Caco-2 (cell line): ENCODE measurements at regions not wholly inside any gene's neighbourhood (a gene's known extent, or its start where the extent isn't known, plus 50 kb on each side); places are given as distances from the start of the nearest gene placed in this dataset.

ENCODE experiments used
- BruUV-seq: library from RNA; stranded (reverse); fragments of 400-500 nt; replicated peaks from 2 replicates; lab custom pipeline; 2021; lab: Mats Ljungman, UMichigan
- CTCF ChIA-PET: fragments of 300-600 bp; sonication (Branson Sonifier 250); formaldehyde crosslinking; loops from one replicate; lab custom pipeline; 2022; ENCODE audit warnings: antibody characterized with exemption; lab: Charles Lee
- POLR2A ChIA-PET: fragments of 300-600 bp; sonication (Branson Sonifier 250); formaldehyde crosslinking; loops from one replicate; lab custom pipeline; 2022; ENCODE audit warnings: antibody characterized with exemption; lab: Charles Lee
- DNase-seq, 2 experiments: peaks; one replicate each; pipeline versions ENCODE4 v3.0.0 to v3.0.0-alpha.2; 2020 to 2022
- H3K27me3 ChIP-seq: replicated peaks from 2 replicates; pipeline ENCODE4 v1.6.0; 2011; ENCODE audit warnings: low read length; ENCODE audit not compliant: control insufficient read depth, insufficient read depth
- H3K36me3 ChIP-seq: 2 replicates; pipeline ENCODE4 v1.5.1; 2011; ENCODE audit warnings: low read length; ENCODE audit not compliant: control insufficient read depth, insufficient read depth
- H3K4me1 ChIP-seq: fragments of 250-450 bp; sonication (Bioruptor Pico); 2 replicates; pipeline ENCODE4 v1.5.1; 2020; ENCODE audit warnings: mild to moderate bottlenecking
- H3K4me3 ChIP-seq: 2 replicates; pipeline ENCODE4 v1.5.1; 2011; ENCODE audit warnings: low read depth, mild to moderate bottlenecking, control low read depth, low read length
- H3K9me3 ChIP-seq: fragments of 250-450 bp; sonication (Bioruptor Pico); 2 replicates; pipeline ENCODE4 v1.5.1; 2020; ENCODE audit warnings: mild to moderate bottlenecking, moderate library complexity
- H3K27ac Mint-ChIP-seq: one replicate; pipeline ENCODE4 v1.8.0; 2022; ENCODE audit warnings: mixed read lengths; ENCODE audit not compliant: unreplicated experiment
- H3K27me3 Mint-ChIP-seq: one replicate; pipeline ENCODE4 v1.8.0; 2022; ENCODE audit warnings: mixed read lengths; ENCODE audit not compliant: insufficient read depth, unreplicated experiment
- H3K36me3 Mint-ChIP-seq: one replicate; pipeline ENCODE4 v1.8.0; 2022; ENCODE audit warnings: mild to moderate bottlenecking, mixed read lengths; ENCODE audit not compliant: insufficient read depth, unreplicated experiment
- H3K4me1 Mint-ChIP-seq: one replicate; pipeline ENCODE4 v1.8.0; 2022; ENCODE audit warnings: low read depth, mixed read lengths; ENCODE audit not compliant: unreplicated experiment
- H3K4me3 Mint-ChIP-seq: one replicate; pipeline ENCODE4 v1.8.0; 2022; ENCODE audit warnings: mild to moderate bottlenecking, moderate library complexity, mixed read lengths; ENCODE audit not compliant: unreplicated experiment
- H3K9me3 Mint-ChIP-seq: one replicate; pipeline ENCODE4 v1.8.0; 2022; ENCODE audit warnings: mixed read lengths; ENCODE audit not compliant: unreplicated experiment
- CTCF ChIP-seq, 2 experiments: fragments of 200-600 bp in 1 of 2; IDR thresholded peaks; 1 replicate in 1 of 2; 2 replicates in 1 of 2; pipeline versions ENCODE4 v1.5.1 to v1.8.0; 2011 to 2022; ENCODE audit warnings: antibody characterized with exemption in 1 of 2, control low read depth in 1 of 2, inconsistent platforms in 1 of 2, low read depth in 1 of 2, low read length in 1 of 2, mild to moderate bottlenecking in 1 of 2, moderate library complexity in 1 of 2; ENCODE audit not compliant: insufficient read depth in 1 of 2, severe bottlenecking in 1 of 2, unreplicated experiment in 1 of 2
- intact Hi-C: fragments of 100-400 bp; cut with micrococcal nuclease; formaldehyde crosslinking; loops from one replicate; pipeline ENCODE4 v1.10.0; 2022; ENCODE audit not compliant: unreplicated experiment

- no peak for TF ChIP-seq CTCF (IDR thresholded peaks at IDR 0.05; ENCODE audit: insufficient read depth in 1 of 2, low read depth in 1 of 2, low read length in 1 of 2, severe bottlenecking in 1 of 2, unreplicated experiment in 1 of 2)
- no peak overlapping the region for H3K4me3 Mint-ChIP-seq
- no peak overlapping the region for H3K27ac Mint-ChIP-seq
- Histone ChIP-seq H3K27me3 (no peaks in the 10 kb centered on the region), H3K4me1 (no peaks in the 10 kb centered on the region), H3K9me3 (no peaks in the 10 kb centered on the region), H3K4me3 (no peak overlapping the region), H3K36me3 (no peaks in the 10 kb centered on the region)
- no TSS peak for BruUV-seq
- ChIA-PET CTCF (no interaction called here), POLR2A (no interaction called here)
- H3K27me3 Mint-ChIP-seq = no peaks in the 10 kb centered on the region
- intact Hi-C loops = no loop called here
- DNase-seq = no peak
- no peaks in the 10 kb centered on the region for H3K36me3 Mint-ChIP-seq
- no peaks in the 10 kb centered on the region for H3K9me3 Mint-ChIP-seq
- no peaks in the 10 kb centered on the region for H3K4me1 Mint-ChIP-seq
Measured at GRCh38 chr18:73461038-73461779, 593.4 kb upstream of the NETO1 start.

GRCh38 chr18:73458186-73458964, 590.6 kb upstream of the NETO1 start:
- Histone ChIP-seq H3K4me1 (no peaks in the 10 kb centered on the region), H3K4me3 (no peak overlapping the region), H3K36me3 (no peaks in the 10 kb centered on the region), H3K9me3 (no peaks in the 10 kb centered on the region), H3K27me3 (no peaks in the 10 kb centered on the region)
- H3K4me3 Mint-ChIP-seq = no peak overlapping the region
- ChIA-PET CTCF (no interaction called here), POLR2A (no interaction called here)
- intact Hi-C loops = no loop called here
- H3K9me3 Mint-ChIP-seq = no peaks in the 10 kb centered on the region
- no peak overlapping the region for H3K27ac Mint-ChIP-seq
- BruUV-seq = no TSS peak
- DNase-seq = no peak
- TF ChIP-seq CTCF (IDR thresholded peaks at IDR 0.05; ENCODE audit: insufficient read depth in 1 of 2, low read depth in 1 of 2, low read length in 1 of 2, severe bottlenecking in 1 of 2, unreplicated experiment in 1 of 2) = no peak
- H3K4me1 Mint-ChIP-seq = no peaks in the 10 kb centered on the region
- H3K27me3 Mint-ChIP-seq = no peaks in the 10 kb centered on the region
- no peaks in the 10 kb centered on the region for H3K36me3 Mint-ChIP-seq

GRCh38 chr18:73456643-73457042, 588.9 kb upstream of the NETO1 start:
- Mint-ChIP-seq H3K9me3 (no peaks in the 10 kb centered on the region), H3K4me3 (no peak overlapping the region), H3K4me1 (no peaks in the 10 kb centered on the region), H3K27ac (no peak overlapping the region), H3K36me3 (no peaks in the 10 kb centered on the region), H3K27me3 (no peaks in the 10 kb centered on the region)
- no peak for DNase-seq
- no TSS peak for BruUV-seq
- Histone ChIP-seq H3K4me3 (no peak overlapping the region), H3K27me3 (no peaks in the 10 kb centered on the region), H3K36me3 (no peaks in the 10 kb centered on the region), H3K4me1 (no peaks in the 10 kb centered on the region), H3K9me3 (no peaks in the 10 kb centered on the region)
- intact Hi-C loops = no loop called here
- CTCF ChIA-PET = no interaction called here
- POLR2A ChIA-PET = no interaction called here
- no peak for TF ChIP-seq CTCF (IDR thresholded peaks at IDR 0.05; ENCODE audit: insufficient read depth in 1 of 2, low read depth in 1 of 2, low read length in 1 of 2, severe bottlenecking in 1 of 2, unreplicated experiment in 1 of 2)
